SK-N-SH (cell line): ENCODE measurements at regions not wholly inside any gene's neighbourhood (a gene's known extent, or its start where the extent isn't known, plus 50 kb on each side); places are given as distances from the start of the nearest gene placed in this dataset.

Experiments used
- CHD2 ChIP-seq: fragments of 150-350 bp; IDR thresholded peaks from 2 replicates; pipeline ENCODE4 v1.6.1; 2018; ENCODE audit warnings: low read length; ENCODE audit not compliant: partially characterized antibody
- FOXM1 ChIP-seq: IDR thresholded peaks from 2 replicates; pipeline ENCODE4 v1.4.0; 2012; ENCODE audit warnings: low read depth, mild to moderate bottlenecking
- GABPA ChIP-seq: IDR thresholded peaks from 2 replicates; pipeline ENCODE4 v1.4.0; 2012; ENCODE audit warnings: low read depth, mild to moderate bottlenecking
- NFIC ChIP-seq: IDR thresholded peaks from 2 replicates; pipeline ENCODE4 v1.4.0; 2012; ENCODE audit warnings: borderline replicate concordance
- NRF1 ChIP-seq: IDR thresholded peaks from 2 replicates; pipeline ENCODE4 v1.6.1; 2012; ENCODE audit warnings: low read depth, mild to moderate bottlenecking, low read length
- POLR2AphosphoS5 ChIP-seq: IDR thresholded peaks from 2 replicates; pipeline ENCODE4 v1.6.1; 2012; ENCODE audit warnings: low read depth, low read length
- RCOR1 ChIP-seq: fragments of 150-350 bp; IDR thresholded peaks from 2 replicates; pipeline ENCODE4 v1.6.1; 2017; ENCODE audit warnings: antibody characterized with exemption, low read length
- RFX5 ChIP-seq: IDR thresholded peaks from 2 replicates; pipeline ENCODE4 v1.6.1; 2012; ENCODE audit warnings: mild to moderate bottlenecking, improper control_type of control experiment, low read length
- YY1 ChIP-seq: IDR thresholded peaks from 2 replicates; pipeline ENCODE4 v1.4.0; 2012; ENCODE audit warnings: low read depth, mild to moderate bottlenecking
- TF ChIP-seq, protein P1 (sequence below): fragments of 200-600 bp; sonication (generic); IDR thresholded peaks from 2 replicates; pipeline ENCODE4 v1.6.1; 2017; ENCODE audit warnings: antibody characterized with exemption, mild to moderate bottlenecking, moderate library complexity
- TF ChIP-seq, protein P2 (sequence below): IDR thresholded peaks from 2 replicates; pipeline ENCODE4 v1.4.0; 2012; ENCODE audit warnings: low read depth
- TF ChIP-seq, protein P3 (sequence below): fragments of 150-350 bp; IDR thresholded peaks from 2 replicates; pipeline ENCODE4 v1.6.1; 2017; ENCODE audit warnings: antibody characterized with exemption, low read length, low read depth, borderline replicate concordance
- TF ChIP-seq, protein P4 (sequence below): IDR thresholded peaks from 2 replicates; pipeline ENCODE4 v1.6.1; 2012; ENCODE audit warnings: mild to moderate bottlenecking, low read depth, low read length, moderate library complexity

DNA sequence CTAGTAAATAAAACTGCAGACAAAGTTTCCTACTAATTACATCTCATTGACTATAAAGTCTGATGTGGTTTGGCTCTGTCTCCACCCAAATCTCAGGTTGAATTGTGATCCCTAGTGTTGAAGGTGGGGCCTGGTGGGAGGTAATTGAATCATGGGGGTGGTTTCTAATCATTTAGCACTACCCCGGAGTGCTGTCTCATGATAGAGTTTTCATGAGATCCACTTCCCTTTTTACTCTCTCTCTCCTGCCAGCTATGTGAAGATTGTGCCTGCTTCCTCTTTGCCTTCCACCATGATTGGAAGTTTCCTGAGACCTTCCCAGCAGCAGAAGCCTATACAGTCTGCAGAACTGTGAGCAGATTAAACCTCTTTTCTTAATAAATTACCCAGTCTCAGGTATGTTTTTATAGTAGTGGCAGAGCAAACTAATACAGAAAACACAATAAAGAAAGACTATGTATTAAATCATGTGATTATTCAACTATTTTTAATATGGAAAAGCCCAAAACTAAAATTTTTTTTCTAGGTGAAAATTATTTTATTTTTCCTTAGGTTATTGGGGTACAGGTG lies 232.1 kb downstream of the FZD1 start:
- TF ChIP-seq, protein P1, sequence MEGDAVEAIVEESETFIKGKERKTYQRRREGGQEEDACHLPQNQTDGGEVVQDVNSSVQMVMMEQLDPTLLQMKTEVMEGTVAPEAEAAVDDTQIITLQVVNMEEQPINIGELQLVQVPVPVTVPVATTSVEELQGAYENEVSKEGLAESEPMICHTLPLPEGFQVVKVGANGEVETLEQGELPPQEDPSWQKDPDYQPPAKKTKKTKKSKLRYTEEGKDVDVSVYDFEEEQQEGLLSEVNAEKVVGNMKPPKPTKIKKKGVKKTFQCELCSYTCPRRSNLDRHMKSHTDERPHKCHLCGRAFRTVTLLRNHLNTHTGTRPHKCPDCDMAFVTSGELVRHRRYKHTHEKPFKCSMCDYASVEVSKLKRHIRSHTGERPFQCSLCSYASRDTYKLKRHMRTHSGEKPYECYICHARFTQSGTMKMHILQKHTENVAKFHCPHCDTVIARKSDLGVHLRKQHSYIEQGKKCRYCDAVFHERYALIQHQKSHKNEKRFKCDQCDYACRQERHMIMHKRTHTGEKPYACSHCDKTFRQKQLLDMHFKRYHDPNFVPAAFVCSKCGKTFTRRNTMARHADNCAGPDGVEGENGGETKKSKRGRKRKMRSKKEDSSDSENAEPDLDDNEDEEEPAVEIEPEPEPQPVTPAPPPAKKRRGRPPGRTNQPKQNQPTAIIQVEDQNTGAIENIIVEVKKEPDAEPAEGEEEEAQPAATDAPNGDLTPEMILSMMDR = no peak
- TF ChIP-seq, protein P2, sequence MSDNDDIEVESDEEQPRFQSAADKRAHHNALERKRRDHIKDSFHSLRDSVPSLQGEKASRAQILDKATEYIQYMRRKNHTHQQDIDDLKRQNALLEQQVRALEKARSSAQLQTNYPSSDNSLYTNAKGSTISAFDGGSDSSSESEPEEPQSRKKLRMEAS = no peak
- TF ChIP-seq NRF1 = no peak
- TF ChIP-seq FOXM1 = no peak
- TF ChIP-seq, protein P3, sequence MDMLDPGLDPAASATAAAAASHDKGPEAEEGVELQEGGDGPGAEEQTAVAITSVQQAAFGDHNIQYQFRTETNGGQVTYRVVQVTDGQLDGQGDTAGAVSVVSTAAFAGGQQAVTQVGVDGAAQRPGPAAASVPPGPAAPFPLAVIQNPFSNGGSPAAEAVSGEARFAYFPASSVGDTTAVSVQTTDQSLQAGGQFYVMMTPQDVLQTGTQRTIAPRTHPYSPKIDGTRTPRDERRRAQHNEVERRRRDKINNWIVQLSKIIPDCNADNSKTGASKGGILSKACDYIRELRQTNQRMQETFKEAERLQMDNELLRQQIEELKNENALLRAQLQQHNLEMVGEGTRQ = no peak
- TF ChIP-seq RCOR1 = no peak
- TF ChIP-seq, protein P4, sequence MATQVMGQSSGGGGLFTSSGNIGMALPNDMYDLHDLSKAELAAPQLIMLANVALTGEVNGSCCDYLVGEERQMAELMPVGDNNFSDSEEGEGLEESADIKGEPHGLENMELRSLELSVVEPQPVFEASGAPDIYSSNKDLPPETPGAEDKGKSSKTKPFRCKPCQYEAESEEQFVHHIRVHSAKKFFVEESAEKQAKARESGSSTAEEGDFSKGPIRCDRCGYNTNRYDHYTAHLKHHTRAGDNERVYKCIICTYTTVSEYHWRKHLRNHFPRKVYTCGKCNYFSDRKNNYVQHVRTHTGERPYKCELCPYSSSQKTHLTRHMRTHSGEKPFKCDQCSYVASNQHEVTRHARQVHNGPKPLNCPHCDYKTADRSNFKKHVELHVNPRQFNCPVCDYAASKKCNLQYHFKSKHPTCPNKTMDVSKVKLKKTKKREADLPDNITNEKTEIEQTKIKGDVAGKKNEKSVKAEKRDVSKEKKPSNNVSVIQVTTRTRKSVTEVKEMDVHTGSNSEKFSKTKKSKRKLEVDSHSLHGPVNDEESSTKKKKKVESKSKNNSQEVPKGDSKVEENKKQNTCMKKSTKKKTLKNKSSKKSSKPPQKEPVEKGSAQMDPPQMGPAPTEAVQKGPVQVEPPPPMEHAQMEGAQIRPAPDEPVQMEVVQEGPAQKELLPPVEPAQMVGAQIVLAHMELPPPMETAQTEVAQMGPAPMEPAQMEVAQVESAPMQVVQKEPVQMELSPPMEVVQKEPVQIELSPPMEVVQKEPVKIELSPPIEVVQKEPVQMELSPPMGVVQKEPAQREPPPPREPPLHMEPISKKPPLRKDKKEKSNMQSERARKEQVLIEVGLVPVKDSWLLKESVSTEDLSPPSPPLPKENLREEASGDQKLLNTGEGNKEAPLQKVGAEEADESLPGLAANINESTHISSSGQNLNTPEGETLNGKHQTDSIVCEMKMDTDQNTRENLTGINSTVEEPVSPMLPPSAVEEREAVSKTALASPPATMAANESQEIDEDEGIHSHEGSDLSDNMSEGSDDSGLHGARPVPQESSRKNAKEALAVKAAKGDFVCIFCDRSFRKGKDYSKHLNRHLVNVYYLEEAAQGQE = no peak
- TF ChIP-seq CHD2 = no peak
- TF ChIP-seq NFIC = no peak
- TF ChIP-seq POLR2AphosphoS5 = no peak
- TF ChIP-seq RFX5 = no peak
- TF ChIP-seq YY1 = no peak
- no peak for TF ChIP-seq GABPA
